SU-DHL-6 (cell line): ENCODE measurements at regions not wholly inside any gene's neighbourhood (a gene's known extent, or its start where the extent isn't known, plus 50 kb on each side); places are given as distances from the start of the nearest gene placed in this dataset.

Source experiments
- CTCF ChIP-seq: fragments of 200-600 bp; sonication (generic); IDR thresholded peaks from one replicate; pipeline ENCODE4 v1.5.1; 2017; ENCODE audit warnings: antibody characterized with exemption, mild to moderate bottlenecking, low read length, moderate library complexity; ENCODE audit not compliant: insufficient read depth, poor library complexity, severe bottlenecking
- EZH2phosphoT487 ChIP-seq: fragments of 200-600 bp; sonication (generic), shearing (Covaris generic); conservative IDR thresholded peaks from 2 replicates; pipeline ENCODE4 v1.6.1; 2018; ENCODE audit warnings: mild to moderate bottlenecking, antibody characterized with exemption, low read length, moderate library complexity, mixed read lengths

- TF ChIP-seq EZH2phosphoT487 (no peak), CTCF (no peak)
These were observed 124.6 kb upstream of the PMCH start for GRCh38 chr12:102322254-102322653.
